Thyroid gland (tissue), 4 donors: ENCODE measurements at regions not wholly inside any gene's neighbourhood (a gene's known extent, or its start where the extent isn't known, plus 50 kb on each side); places are given as distances from the start of the nearest gene placed in this dataset.
"Not testable (repeated sequence)": the region's sequence is repeated elsewhere in the genome, so short reads cannot be mapped to it uniquely, and the experiment has no call there.

ENCODE experiments used
- DNase-seq, 2 donors: peaks; one replicate each; pipeline ENCODE4 v3.0.0-alpha.2; 2019
- H3K27ac ChIP-seq, 3 donors: fragments of 200-600 bp; sonication (generic); 1 replicate in 2 of 3; 2 replicates in 1 of 3; pipeline ENCODE4 v1.5.1; 2016 to 2019; ENCODE audit warnings: mild to moderate bottlenecking in 1 of 3, moderate library complexity in 1 of 3
- H3K27me3 ChIP-seq: fragments of 200-600 bp; sonication (generic); one replicate; pipeline ENCODE4 v1.5.1; 2019
- H3K36me3 ChIP-seq, 2 donors: fragments of 200-600 bp; sonication (generic); one replicate each; pipeline ENCODE4 v1.5.1; 2016 to 2019
- H3K4me1 ChIP-seq, 2 donors: fragments of 200-600 bp; sonication (generic); one replicate each; pipeline ENCODE4 v1.5.1; 2017 to 2019
- H3K4me3 ChIP-seq, 3 donors: fragments of 200-600 bp; sonication (generic); replicated peaks in 1 of 3; 1 replicate in 2 of 3; 2 replicates in 1 of 3; pipeline ENCODE4 v1.5.1; 2016; ENCODE audit warnings: mild to moderate bottlenecking in 1 of 3
- H3K9me3 ChIP-seq: fragments of 200-600 bp; sonication (generic); one replicate; pipeline ENCODE4 v1.5.1; 2017
- CTCF ChIP-seq, 6 experiments: fragments of 200-600 bp in 3 of 6; fragments of 450-650 bp in 3 of 6; sonication (generic) in 3 of 6; IDR thresholded peaks; one replicate each; pipeline ENCODE4 v1.5.1; 2016 to 2019; ENCODE audit warnings: antibody characterized with exemption in 6 of 6, mild to moderate bottlenecking in 2 of 6, inconsistent platforms in 1 of 6, moderate library complexity in 1 of 6
- POLR2A ChIP-seq, 2 donors: fragments of 450-650 bp; IDR thresholded peaks; one replicate each; pipeline ENCODE4 v1.6.1; 2017; ENCODE audit warnings: antibody characterized with exemption in 2 of 2, mild to moderate bottlenecking in 2 of 2, moderate library complexity in 1 of 2
- WGBS, 2 donors: methylation state at CpG; one replicate each; pipeline ENCODE4 v1.1.5; 2017; 5-methylcytosine and 5-hydroxymethylcytosine counted together
- intact Hi-C: fragments of 100-400 bp; cut with DNase I; formaldehyde crosslinking; loops from one replicate; pipeline ENCODE4 v1.15.1; 2023

DNA sequence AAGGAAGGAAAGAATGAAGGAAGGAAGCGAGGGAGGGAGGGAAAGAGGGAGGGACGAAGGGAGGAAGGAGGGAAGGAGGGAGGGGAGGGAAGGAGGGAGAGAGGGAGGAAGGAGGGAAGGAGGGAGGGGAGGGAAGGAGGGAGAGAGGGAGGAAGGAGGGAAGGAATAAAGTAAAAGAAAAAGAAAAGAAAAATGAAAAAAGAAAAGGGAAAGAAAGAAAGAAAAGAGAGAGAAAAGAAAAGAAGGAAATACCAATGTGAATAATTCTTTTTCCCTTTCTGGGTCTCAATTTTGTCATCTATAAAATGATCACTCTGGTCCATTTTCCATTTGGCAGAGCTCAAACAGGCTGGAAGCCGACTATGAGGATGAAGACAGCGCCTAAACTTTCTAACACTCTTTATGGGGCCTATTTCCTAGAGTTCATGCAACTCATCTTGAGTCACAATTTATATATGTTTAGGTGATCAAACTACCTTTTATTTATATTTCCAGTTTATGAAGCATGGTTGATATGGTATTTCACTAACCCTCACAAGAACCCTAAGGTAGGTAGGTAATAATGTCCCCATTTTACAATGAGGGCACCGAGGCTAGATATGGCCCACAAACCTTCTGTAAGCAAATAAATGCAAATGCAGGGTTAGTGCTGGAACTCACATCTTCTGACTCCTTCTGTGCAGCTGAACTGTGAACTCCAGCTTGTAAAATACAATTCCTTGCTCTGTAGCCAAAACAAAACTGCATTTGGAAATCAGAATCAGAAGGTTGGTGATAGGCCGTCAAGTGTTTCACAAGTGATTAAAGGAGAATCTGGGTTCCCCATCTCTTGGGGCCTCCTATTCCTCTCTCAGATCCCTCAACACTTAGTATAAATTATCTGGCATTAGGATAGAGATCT is 434.3 kb downstream of the ETS1 start:
- Histone ChIP-seq H3K4me3 (no peak overlapping the region), H3K9me3 (no peaks in the 10 kb centered on the region), H3K27me3 (no peaks in the 10 kb centered on the region), H3K4me1 (peaks cover 9 to 17% of the 10 kb centered on the region in 2 donors), H3K36me3 (no peaks in the 10 kb centered on the region), H3K27ac (no peak overlapping the region)
- 89% methylated on average over 6 of the region's 6 CpGs for WGBS, 2 donors
- no peak for DNase-seq
- intact Hi-C loops = loop anchor here (10.0 kb wide), 1 partner anchor 118 kb away; no protein-coding TSS in a partner anchor
- TF ChIP-seq POLR2A (IDR thresholded peaks at IDR 0.05) (no peak), CTCF (IDR thresholded peaks at IDR 0.05) (no peak)

DNA sequence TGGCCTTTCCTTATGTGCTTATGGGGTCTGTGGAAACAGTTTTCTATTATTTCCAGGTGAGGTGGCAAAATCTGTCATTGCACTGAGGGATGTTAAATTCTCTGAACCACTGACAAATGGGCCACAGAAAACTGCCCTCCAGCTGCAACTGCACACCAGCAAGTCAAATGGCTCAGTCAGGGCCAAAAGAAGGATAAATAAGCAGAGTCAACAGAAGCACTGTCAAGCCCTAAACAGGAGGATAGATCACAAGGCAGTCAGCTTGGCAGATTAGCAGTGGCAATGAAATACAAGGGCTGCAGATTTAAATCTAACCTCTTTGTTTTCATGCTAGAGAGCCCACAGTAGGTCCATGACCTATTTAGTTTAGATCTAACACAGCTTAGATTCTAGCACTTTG is 435.6 kb downstream of the ETS1 start:
- Histone ChIP-seq H3K36me3 (no peaks in the 10 kb centered on the region), H3K9me3 (no peaks in the 10 kb centered on the region), H3K27me3 (no peaks in the 10 kb centered on the region), H3K4me1 (peaks cover 14 to 15% of the 10 kb centered on the region in 2 donors), H3K27ac (no peak overlapping the region), H3K4me3 (no peak overlapping the region)
- DNase-seq = no peak
- intact Hi-C loops = loop anchor here (10.0 kb wide), 1 partner anchor 117 kb away; no protein-coding TSS in a partner anchor
- no peak for TF ChIP-seq CTCF (IDR thresholded peaks at IDR 0.05)
- no peak for TF ChIP-seq POLR2A (IDR thresholded peaks at IDR 0.05)

DNA sequence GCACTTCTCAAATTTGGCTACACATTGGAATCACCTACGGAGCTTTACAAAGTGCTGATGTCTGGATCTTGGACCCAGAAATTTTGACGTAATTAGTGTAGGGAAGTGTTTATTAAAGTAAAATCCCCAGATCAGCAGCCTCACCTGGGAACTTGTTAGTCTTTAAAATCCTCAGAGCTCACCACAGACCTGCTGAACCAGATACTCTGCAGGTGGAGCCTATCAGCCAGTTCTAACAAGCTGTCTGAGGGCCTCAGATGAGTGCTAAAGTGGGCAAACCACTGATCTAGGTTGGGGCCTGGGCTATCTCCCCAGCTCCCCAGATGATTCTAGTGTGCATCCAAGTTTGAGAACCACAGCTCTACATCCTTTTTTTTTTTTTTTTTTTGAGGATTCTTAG is 436.0 kb downstream of the ETS1 start:
- no peak overlapping the region for H3K27ac ChIP-seq

GRCh38 chr11:128148208-128148607 is 439.1 kb downstream of the ETS1 start:
- intact Hi-C loops = no loop called here
- no peak overlapping the region for H3K27ac ChIP-seq
- peaks cover 8 to 14% of the 10 kb centered on the region in 2 donors for H3K4me1 ChIP-seq
- no peaks in the 10 kb centered on the region for H3K36me3 ChIP-seq
- 92 to 94% methylated on average over 6 of the region's 6 CpGs for WGBS, 2 donors
- no peaks in the 10 kb centered on the region for H3K9me3 ChIP-seq
- no peaks in the 10 kb centered on the region for H3K27me3 ChIP-seq
- no peak overlapping the region for H3K4me3 ChIP-seq
- TF ChIP-seq POLR2A (IDR thresholded peaks at IDR 0.05) (no peak), CTCF (IDR thresholded peaks at IDR 0.05) (no peak)
- DNase-seq = no peak

More for the DNA sequence above, 436.0 kb downstream of the ETS1 start:
- WGBS, 2 donors = 94 to 100% methylated on average over 2 of the region's 2 CpGs
- Histone ChIP-seq H3K4me3 (no peak overlapping the region), H3K36me3 (no peaks in the 10 kb centered on the region), H3K4me1 (peaks cover 9 to 15% of the 10 kb centered on the region in 2 donors), H3K9me3 (no peaks in the 10 kb centered on the region), H3K27me3 (no peaks in the 10 kb centered on the region)
- no peak for DNase-seq
- intact Hi-C loops = loop anchor here (10.0 kb wide), 1 partner anchor 117 kb away; no protein-coding TSS in a partner anchor
- TF ChIP-seq POLR2A (IDR thresholded peaks at IDR 0.05) = no peak
- no peak for TF ChIP-seq CTCF (IDR thresholded peaks at IDR 0.05)

DNA sequence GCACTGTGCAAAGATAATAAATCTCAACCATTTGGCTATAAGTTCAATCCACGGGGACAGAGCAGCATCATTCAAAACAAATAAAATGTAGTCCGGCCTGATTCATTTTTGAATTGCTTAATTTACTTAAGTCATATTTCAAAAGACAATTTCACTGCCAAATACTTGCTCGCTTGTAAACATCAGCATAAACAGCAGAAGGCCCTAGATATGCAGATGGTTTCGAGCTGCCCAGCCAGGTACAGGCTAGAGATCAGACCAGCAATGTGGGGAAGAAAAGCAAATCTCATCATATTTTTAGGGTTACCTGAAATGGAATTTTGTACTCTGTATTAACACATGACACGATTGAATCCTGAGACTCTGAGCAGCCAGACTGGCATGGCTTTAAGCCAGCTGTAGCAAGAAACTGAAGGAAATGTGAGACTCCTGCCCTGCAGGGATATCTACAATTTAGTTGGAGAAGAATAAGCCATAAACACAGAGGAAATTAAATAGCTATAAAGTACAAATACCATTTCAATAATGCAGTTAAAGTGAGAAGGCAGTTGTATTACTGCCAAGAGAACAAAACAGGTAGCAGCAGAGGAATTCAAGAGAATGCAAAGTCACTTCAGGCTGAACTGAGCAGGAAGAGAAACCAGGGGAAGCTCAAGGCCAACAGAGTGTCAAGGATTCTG is 440.3 kb downstream of the ETS1 start:
- no peak for TF ChIP-seq CTCF (IDR thresholded peaks at IDR 0.05)
- TF ChIP-seq POLR2A (IDR thresholded peaks at IDR 0.05) = no peak
- Histone ChIP-seq H3K36me3 (no peaks in the 10 kb centered on the region), H3K4me1 (peaks cover 8 to 14% of the 10 kb centered on the region in 2 donors), H3K27ac (peak overlapping the region in 2 of 3 donors; percentile 6 to 54), H3K9me3 (no peaks in the 10 kb centered on the region), H3K27me3 (no peaks in the 10 kb centered on the region), H3K4me3 (no peak overlapping the region)
- intact Hi-C loops = no loop called here
- peak in 1 of 2 donors; percentile 8 for DNase-seq
- 55 to 61% methylated on average over 5 of the region's 5 CpGs for WGBS, 2 donors

DNA sequence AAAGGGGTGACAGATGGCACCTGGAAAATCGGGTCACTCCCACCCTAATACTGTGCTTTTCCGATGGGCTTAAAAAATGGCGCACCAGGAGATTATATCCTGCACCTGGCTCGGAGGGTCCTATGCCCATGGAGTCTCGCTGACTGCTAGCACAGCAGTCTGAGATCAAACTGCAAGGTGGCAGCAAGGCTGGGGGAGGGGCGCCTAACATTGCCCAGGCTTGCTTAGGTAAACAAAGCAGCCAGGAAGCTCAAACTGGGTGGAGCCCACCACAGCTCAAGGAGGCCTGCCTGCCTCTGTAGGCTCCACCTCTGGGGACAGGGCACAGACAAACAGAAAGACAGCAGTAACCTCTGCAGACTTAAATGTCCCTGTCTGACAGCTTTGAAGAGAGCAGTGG is 447.1 kb downstream of the ETS1 start:
- H3K4me3 ChIP-seq, H3K4me1 ChIP-seq, H3K9me3 ChIP-seq, H3K36me3 ChIP-seq, intact Hi-C loops, H3K27me3 ChIP-seq, H3K27ac ChIP-seq, DNase-seq: not testable (repeated sequence)
- WGBS, 2 donors = 94% methylated on average over 5 of the region's 6 CpGs; no CpG with 5 or more reads in 1 of the 2 donors
